DMS 273 treated with DMSO at 0.1 percent for 48 hours (cell line): ENCODE measurements at regions not wholly inside any gene's neighbourhood (a gene's known extent, or its start where the extent isn't known, plus 50 kb on each side); places are given as distances from the start of the nearest gene placed in this dataset.
"Not testable (repeated sequence)": the region's sequence is repeated elsewhere in the genome, so short reads cannot be mapped to it uniquely, and the experiment has no call there.

Experiments used
- DNase-seq: peaks from one replicate; lab custom pipeline; 2025; lab: John Stamatoyannopoulos, UW

GRCh38 chr10:123378302-123378701, 224.1 kb downstream of the BUB3 start:
- no peak for DNase-seq

GRCh38 chr10:123379156-123379555, 225.0 kb downstream of the BUB3 start:
- no peak for DNase-seq

- peak; percentile 3 for DNase-seq
Observed at GRCh38 chr10:123380491-123381085, 226.4 kb downstream of the BUB3 start.

GRCh38 chr10:123381224-123381623, 227.0 kb downstream of the BUB3 start:
- no peak for DNase-seq

GRCh38 chr10:123382491-123382890, 228.3 kb downstream of the BUB3 start:
- no peak for DNase-seq

GRCh38 chr10:123385508-123386080, 231.4 kb downstream of the BUB3 start:
- no peak for DNase-seq

- DNase-seq = no peak
Observed at GRCh38 chr10:123389520-123389919, 235.3 kb downstream of the BUB3 start.

- no peak for DNase-seq
Observed at GRCh38 chr10:123390332-123390731, 236.1 kb downstream of the BUB3 start.

GRCh38 chr10:123390874-123391273, 236.7 kb downstream of the BUB3 start:
- DNase-seq = no peak

- no peak for DNase-seq
Observed at GRCh38 chr10:123391275-123392028, 237.2 kb downstream of the BUB3 start.

GRCh38 chr10:123392182-123392963, 238.2 kb downstream of the BUB3 start:
- no peak for DNase-seq

GRCh38 chr10:123393170-123393569, 239.0 kb downstream of the BUB3 start:
- DNase-seq = no peak

- no peak for DNase-seq
Observed at GRCh38 chr10:123394382-123394781, 240.2 kb downstream of the BUB3 start.

GRCh38 chr10:123395234-123395633, 241.0 kb downstream of the BUB3 start:
- DNase-seq = not testable (repeated sequence)

GRCh38 chr10:123395906-123396305, 241.7 kb downstream of the BUB3 start:
- no peak for DNase-seq

- DNase-seq = no peak
Observed at GRCh38 chr10:123398180-123398591, 244.0 kb downstream of the BUB3 start.

- no peak for DNase-seq
Observed at GRCh38 chr10:123398756-123399155, 244.6 kb downstream of the BUB3 start.

- DNase-seq = no peak
Observed at GRCh38 chr10:123399276-123399839, 245.2 kb downstream of the BUB3 start.

- no peak for DNase-seq
Observed at GRCh38 chr10:123402021-123402420, 247.8 kb downstream of the BUB3 start.

- DNase-seq = no peak
Observed at GRCh38 chr10:123402656-123403055, 248.5 kb downstream of the BUB3 start.

- no peak for DNase-seq
Observed at GRCh38 chr10:123404357-123404756, 250.2 kb downstream of the BUB3 start.

- DNase-seq = no peak
Observed at GRCh38 chr10:123408660-123409059, 254.5 kb downstream of the BUB3 start.
